Smooth muscle cell (in vitro differentiated cells): ENCODE measurements at regions not wholly inside any gene's neighbourhood (a gene's known extent, or its start where the extent isn't known, plus 50 kb on each side); places are given as distances from the start of the nearest gene placed in this dataset.

Experiments used
- DNase-seq: peaks from one replicate; lab custom pipeline; 2025; ENCODE audit not compliant: unreplicated experiment; lab: John Stamatoyannopoulos, UW
- H2AFZ ChIP-seq: fragments of 200-600 bp; sonication (generic); 2 replicates; pipeline ENCODE4 v1.6.0; 2016; ENCODE audit warnings: antibody characterized with exemption, low read depth, mild to moderate bottlenecking
- H3F3A ChIP-seq: fragments of 200-600 bp; sonication (generic); 2 replicates; pipeline ENCODE4 v1.6.0; 2017; ENCODE audit warnings: antibody characterized with exemption, low read depth
- H3K27ac ChIP-seq: fragments of 200-600 bp; sonication (generic); 2 replicates; pipeline ENCODE4 v1.5.1; 2016; ENCODE audit warnings: low read depth, mild to moderate bottlenecking
- H3K27me3 ChIP-seq: fragments of 200-600 bp; sonication (generic); 2 replicates; pipeline ENCODE4 v1.6.1; 2016; ENCODE audit warnings: low read depth, mild to moderate bottlenecking
- H3K36me3 ChIP-seq: fragments of 200-600 bp; sonication (generic); 2 replicates; pipeline ENCODE4 v1.5.1; 2016; ENCODE audit warnings: low read depth
- H3K4me1 ChIP-seq: fragments of 200-600 bp; sonication (generic); 2 replicates; pipeline ENCODE4 v1.5.1; 2016; ENCODE audit warnings: low read depth
- H3K4me2 ChIP-seq: fragments of 200-600 bp; sonication (generic); 2 replicates; pipeline ENCODE4 v1.6.0; 2016; ENCODE audit warnings: mild to moderate bottlenecking
- H3K4me3 ChIP-seq: fragments of 200-600 bp; sonication (generic); 2 replicates; pipeline ENCODE4 v1.5.1; 2016; ENCODE audit warnings: mild to moderate bottlenecking
- H3K79me2 ChIP-seq: fragments of 200-600 bp; sonication (generic); 2 replicates; pipeline ENCODE4 v1.6.0; 2016; ENCODE audit warnings: low read depth, mild to moderate bottlenecking
- H3K9ac ChIP-seq: fragments of 200-600 bp; sonication (generic); 2 replicates; pipeline ENCODE4 v1.6.0; 2016; ENCODE audit warnings: low read depth
- H3K9me3 ChIP-seq: fragments of 200-600 bp; sonication (generic); replicated peaks from 2 replicates; pipeline ENCODE4 v1.5.1; 2016; ENCODE audit warnings: low read depth
- H4K20me1 ChIP-seq: fragments of 200-600 bp; sonication (generic); 2 replicates; pipeline ENCODE4 v1.6.0; 2016; ENCODE audit warnings: low read depth
- CTCF ChIP-seq: fragments of 200-600 bp; sonication (generic); IDR thresholded peaks from 2 replicates; pipeline ENCODE4 v1.5.1; 2017; ENCODE audit warnings: borderline replicate concordance, mild to moderate bottlenecking, antibody characterized with exemption; ENCODE audit not compliant: insufficient read depth, poor library complexity, severe bottlenecking
- WGBS: methylation state at CpG from one replicate; pipeline ENCODE4 v1.1.7; 2016; ENCODE audit warnings: low lambda C conversion rate; 5-methylcytosine and 5-hydroxymethylcytosine counted together

- Histone ChIP-seq H3K79me2 (no peaks in the 10 kb centered on the region), H3K9ac (no peak overlapping the region), H4K20me1 (no peaks in the 10 kb centered on the region), H3K36me3 (no peaks in the 10 kb centered on the region), H3K4me3 (no peak overlapping the region), H3K27me3 (no peaks in the 10 kb centered on the region), H2AFZ (no peak overlapping the region), H3K9me3 (peaks cover 8% of the 10 kb centered on the region), H3F3A (no peaks in the 10 kb centered on the region), H3K4me1 (no peaks in the 10 kb centered on the region), H3K27ac (no peak overlapping the region), H3K4me2 (no peak overlapping the region)
- no peak for TF ChIP-seq CTCF
- no peak for DNase-seq
These were observed 183.4 kb upstream of the VIPR2 start for GRCh38 chr7:159328096-159328495.

GRCh38 chr7:159323359-159323758 is 178.7 kb upstream of the VIPR2 start:
- H3K4me1 ChIP-seq: no peaks in the 10 kb centered on the region
- WGBS: 79% methylated on average over 4 of the region's 4 CpGs
- no peaks in the 10 kb centered on the region for H3K36me3 ChIP-seq
- H3K27me3 ChIP-seq: no peaks in the 10 kb centered on the region
- peaks cover 11% of the 10 kb centered on the region for H3K9me3 ChIP-seq
- H3K4me2 ChIP-seq: no peak overlapping the region
- H2AFZ ChIP-seq: no peak overlapping the region
- H3K9ac ChIP-seq: no peak overlapping the region
- no peak for TF ChIP-seq CTCF
- DNase-seq: no peak
- H4K20me1 ChIP-seq: no peaks in the 10 kb centered on the region
- H3F3A ChIP-seq: no peaks in the 10 kb centered on the region
- no peak overlapping the region for H3K27ac ChIP-seq
- no peaks in the 10 kb centered on the region for H3K79me2 ChIP-seq
- no peak overlapping the region for H3K4me3 ChIP-seq

- Histone ChIP-seq H3K4me1 (no peaks in the 10 kb centered on the region), H3K4me3 (no peak overlapping the region), H3F3A (no peaks in the 10 kb centered on the region), H3K27ac (no peak overlapping the region), H3K9ac (no peak overlapping the region), H4K20me1 (no peaks in the 10 kb centered on the region), H3K9me3 (peaks cover 7% of the 10 kb centered on the region), H2AFZ (no peak overlapping the region), H3K4me2 (no peak overlapping the region), H3K36me3 (no peaks in the 10 kb centered on the region), H3K27me3 (no peaks in the 10 kb centered on the region), H3K79me2 (no peaks in the 10 kb centered on the region)
- DNase-seq: no peak
- no peak for TF ChIP-seq CTCF
- 73% methylated on average over 2 of the region's 2 CpGs for WGBS
These were observed 176.6 kb upstream of the VIPR2 start for GRCh38 chr7:159321278-159321677.

GRCh38 chr7:159318682-159319351 is 174.2 kb upstream of the VIPR2 start:
- no peaks in the 10 kb centered on the region for H3K4me1 ChIP-seq
- H3K79me2 ChIP-seq: no peaks in the 10 kb centered on the region

More at GRCh38 chr7:159318682-159319351, 174.2 kb upstream of the VIPR2 start:
- Histone ChIP-seq H3K4me3 (no peak overlapping the region), H3K36me3 (no peaks in the 10 kb centered on the region), H4K20me1 (no peaks in the 10 kb centered on the region), H2AFZ (no peak overlapping the region), H3K4me2 (no peak overlapping the region), H3K9me3 (peaks cover 3% of the 10 kb centered on the region), H3K27me3 (no peaks in the 10 kb centered on the region), H3K9ac (no peak overlapping the region), H3K27ac (no peak overlapping the region), H3F3A (no peaks in the 10 kb centered on the region)
- no peak for TF ChIP-seq CTCF
- 49% methylated on average over 4 of the region's 4 CpGs for WGBS
- no peak for DNase-seq
